Parathyroid adenoma (tissue), 2 donors: ENCODE measurements at regions not wholly inside any gene's neighbourhood (a gene's known extent, or its start where the extent isn't known, plus 50 kb on each side); places are given as distances from the start of the nearest gene placed in this dataset.

Experiments
- H2AFZ ChIP-seq: fragments of 300-600 bp; sonication (generic); one replicate; pipeline ENCODE4 v1.7.0; 2017; ENCODE audit warnings: antibody characterized with exemption, mild to moderate bottlenecking
- H3K27ac ChIP-seq: fragments of 300-600 bp; sonication (generic); one replicate; pipeline ENCODE4 v1.7.0; 2017
- H3K27me3 ChIP-seq: fragments of 300-600 bp; sonication (generic); one replicate; pipeline ENCODE4 v1.7.0; 2017; ENCODE audit warnings: low read length; ENCODE audit not compliant: control insufficient read depth, insufficient read depth
- H3K36me3 ChIP-seq: fragments of 300-600 bp; sonication (generic); one replicate; pipeline ENCODE4 v1.7.0; 2017; ENCODE audit warnings: low read length; ENCODE audit not compliant: control insufficient read depth, insufficient read depth
- H3K4me1 ChIP-seq: fragments of 300-600 bp; sonication (generic); one replicate; pipeline ENCODE4 v1.7.0; 2017; ENCODE audit warnings: control low read depth
- H3K4me2 ChIP-seq: fragments of 300-600 bp; sonication (generic); one replicate; pipeline ENCODE4 v1.7.0; 2017; ENCODE audit warnings: low read length
- H3K4me3 ChIP-seq: fragments of 300-600 bp; sonication (generic); one replicate; pipeline ENCODE4 v1.7.0; 2017; ENCODE audit warnings: low read depth, low read length
- H3K79me2 ChIP-seq: fragments of 300-600 bp; sonication (generic); one replicate; pipeline ENCODE4 v1.7.0; 2017; ENCODE audit warnings: control low read depth
- H3K9ac ChIP-seq: fragments of 300-600 bp; sonication (generic); one replicate; pipeline ENCODE4 v1.7.0; 2017; ENCODE audit warnings: mild to moderate bottlenecking
- H3K9me3 ChIP-seq: fragments of 300-600 bp; sonication (generic); one replicate; pipeline ENCODE4 v1.7.0; 2017; ENCODE audit warnings: low read length; ENCODE audit not compliant: control insufficient read depth
- CTCF ChIP-seq: fragments of 300-600 bp; sonication (generic); IDR thresholded peaks from one replicate; pipeline ENCODE4 v1.7.0; 2017; ENCODE audit warnings: antibody characterized with exemption, mild to moderate bottlenecking
- donor health status: primary hyperparathyroidism.

- H3K4me3 ChIP-seq = no peak overlapping the region
- H3K79me2 ChIP-seq = no peaks in the 10 kb centered on the region
- no peaks in the 10 kb centered on the region for H3K27me3 ChIP-seq
- H3K9ac ChIP-seq = no peak overlapping the region
- no peaks in the 10 kb centered on the region for H3K4me1 ChIP-seq
- no peak overlapping the region for H2AFZ ChIP-seq
- H3K27ac ChIP-seq = no peak overlapping the region
- H3K36me3 ChIP-seq = no peaks in the 10 kb centered on the region
- TF ChIP-seq CTCF = no peak
- no peaks in the 10 kb centered on the region for H3K9me3 ChIP-seq
- no peak overlapping the region for H3K4me2 ChIP-seq
Observed at GRCh38 chrX:39975101-39975925, 122.4 kb downstream of the BCOR start.

GRCh38 chrX:39981946-39982345 lies 115.8 kb downstream of the BCOR start:
- Histone ChIP-seq H3K9ac (no peak overlapping the region), H3K4me2 (no peak overlapping the region), H3K79me2 (no peaks in the 10 kb centered on the region), H3K36me3 (no peaks in the 10 kb centered on the region), H3K4me3 (no peak overlapping the region), H3K27ac (no peak overlapping the region), H3K4me1 (no peaks in the 10 kb centered on the region), H3K9me3 (no peaks in the 10 kb centered on the region), H3K27me3 (no peaks in the 10 kb centered on the region), H2AFZ (no peak overlapping the region)
- TF ChIP-seq CTCF = no peak

- Histone ChIP-seq H2AFZ (no peak overlapping the region), H3K27ac (no peak overlapping the region), H3K27me3 (no peaks in the 10 kb centered on the region)
Observed at GRCh38 chrX:39982948-39983347, 114.8 kb downstream of the BCOR start.

GRCh38 chrX:39983715-39984114 lies 114.0 kb downstream of the BCOR start:
- Histone ChIP-seq H3K27me3 (no peaks in the 10 kb centered on the region), H3K4me1 (no peaks in the 10 kb centered on the region), H3K4me3 (no peak overlapping the region), H3K36me3 (no peaks in the 10 kb centered on the region), H3K79me2 (no peaks in the 10 kb centered on the region), H3K27ac (no peak overlapping the region), H3K9ac (no peak overlapping the region), H2AFZ (no peak overlapping the region), H3K9me3 (no peaks in the 10 kb centered on the region), H3K4me2 (no peak overlapping the region)
- TF ChIP-seq CTCF = no peak

More at GRCh38 chrX:39982948-39983347, 114.8 kb downstream of the BCOR start:
- Histone ChIP-seq H3K4me3 (no peak overlapping the region), H3K9me3 (no peaks in the 10 kb centered on the region), H3K4me2 (no peak overlapping the region), H3K4me1 (no peaks in the 10 kb centered on the region), H3K9ac (no peak overlapping the region), H3K36me3 (no peaks in the 10 kb centered on the region), H3K79me2 (no peaks in the 10 kb centered on the region)
- TF ChIP-seq CTCF = no peak
